ENCODE measurements at regions not wholly inside any gene's neighbourhood (a gene's known extent, or its start where the extent isn't known, plus 50 kb on each side); places are given as distances from the start of the nearest gene placed in this dataset.

GRCh38 chr5:172523146-172523745, 68.9 kb upstream of the SH3PXD2B start:
- TF ChIP-seq CTCF (IDR thresholded peaks at IDR 0.05) (no peak), SIN3A (IDR thresholded peaks at IDR 0.05; ENCODE audit: borderline replicate concordance, insufficient read depth, low read depth, low read length) (no peak)
- DNase-seq (ENCODE audit: low read depth, low spot score) (no peak), ATAC-seq (no peak)
- POLR2A ChIA-PET, result no interaction called here
- peaks cover 14% of the 10 kb centered on the region; the same call in 1 of the 2 replicates for H3K9me3 ChIP-seq (ENCODE audit: control insufficient read depth, insufficient read depth, low read depth, low read length)
- CTCF ChIA-PET, result no interaction called here
- BruUV-seq (replicated peaks), result no TSS peak
- no peaks in the 10 kb centered on the region for H3K4me1 ChIP-seq (ENCODE audit: control insufficient read depth, insufficient read depth, low read length)
- intact Hi-C loops (cut with micrococcal nuclease; ENCODE audit: unreplicated experiment) (no loop called here), in situ Hi-C loops (cut with HindIII; ENCODE audit: low pct_unique_long_range_greater_than_20kb, low sequenced_read_pairs) (no loop called here)
- no peaks in the 10 kb centered on the region for H3K36me3 ChIP-seq (ENCODE audit: control insufficient read depth, insufficient read depth, low read length)
- no peaks in the 10 kb centered on the region; the same call in 1 of the 2 replicates for H3K27me3 ChIP-seq (ENCODE audit: control insufficient read depth, insufficient read depth, low read length)
- H3K4me3 ChIP-seq (ENCODE audit: low read depth in 2 of 2, low read length in 2 of 2), result no peak overlapping the region
- no peak overlapping the region for H3K27ac ChIP-seq (ENCODE audit: low read length)

- no peak overlapping the region for H3K27ac ChIP-seq (ENCODE audit: low read length)
- no peaks in the 10 kb centered on the region for H3K36me3 ChIP-seq (ENCODE audit: control insufficient read depth, insufficient read depth, low read length)
- H3K4me3 ChIP-seq (ENCODE audit: low read depth in 2 of 2, low read length in 2 of 2), result no peak overlapping the region
- no peaks in the 10 kb centered on the region; the same call in 1 of the 2 replicates for H3K27me3 ChIP-seq (ENCODE audit: control insufficient read depth, insufficient read depth, low read length)
- no peak for ATAC-seq
- POLR2A ChIA-PET, result no interaction called here
- DNase-seq (ENCODE audit: low read depth, low spot score), result no peak
- H3K9me3 ChIP-seq (ENCODE audit: control insufficient read depth, insufficient read depth, low read depth, low read length), result peaks cover 14% of the 10 kb centered on the region; the same call in 1 of the 2 replicates
- CTCF ChIA-PET, result interaction anchor here (0.9 kb wide), 1 partner anchor 11 kb away, joined by 5 read pairs; no protein-coding TSS in a partner anchor
- no peak for TF ChIP-seq SIN3A (IDR thresholded peaks at IDR 0.05; ENCODE audit: borderline replicate concordance, insufficient read depth, low read depth, low read length)
- TF ChIP-seq POLR2AphosphoS5 (IDR thresholded peaks at IDR 0.05; ENCODE audit: low read depth, low read length), result no peak
- TF ChIP-seq TCF7L2 (IDR thresholded peaks at IDR 0.05; ENCODE audit: low read depth, low read length), result no peak
- TF ChIP-seq, protein P1, sequence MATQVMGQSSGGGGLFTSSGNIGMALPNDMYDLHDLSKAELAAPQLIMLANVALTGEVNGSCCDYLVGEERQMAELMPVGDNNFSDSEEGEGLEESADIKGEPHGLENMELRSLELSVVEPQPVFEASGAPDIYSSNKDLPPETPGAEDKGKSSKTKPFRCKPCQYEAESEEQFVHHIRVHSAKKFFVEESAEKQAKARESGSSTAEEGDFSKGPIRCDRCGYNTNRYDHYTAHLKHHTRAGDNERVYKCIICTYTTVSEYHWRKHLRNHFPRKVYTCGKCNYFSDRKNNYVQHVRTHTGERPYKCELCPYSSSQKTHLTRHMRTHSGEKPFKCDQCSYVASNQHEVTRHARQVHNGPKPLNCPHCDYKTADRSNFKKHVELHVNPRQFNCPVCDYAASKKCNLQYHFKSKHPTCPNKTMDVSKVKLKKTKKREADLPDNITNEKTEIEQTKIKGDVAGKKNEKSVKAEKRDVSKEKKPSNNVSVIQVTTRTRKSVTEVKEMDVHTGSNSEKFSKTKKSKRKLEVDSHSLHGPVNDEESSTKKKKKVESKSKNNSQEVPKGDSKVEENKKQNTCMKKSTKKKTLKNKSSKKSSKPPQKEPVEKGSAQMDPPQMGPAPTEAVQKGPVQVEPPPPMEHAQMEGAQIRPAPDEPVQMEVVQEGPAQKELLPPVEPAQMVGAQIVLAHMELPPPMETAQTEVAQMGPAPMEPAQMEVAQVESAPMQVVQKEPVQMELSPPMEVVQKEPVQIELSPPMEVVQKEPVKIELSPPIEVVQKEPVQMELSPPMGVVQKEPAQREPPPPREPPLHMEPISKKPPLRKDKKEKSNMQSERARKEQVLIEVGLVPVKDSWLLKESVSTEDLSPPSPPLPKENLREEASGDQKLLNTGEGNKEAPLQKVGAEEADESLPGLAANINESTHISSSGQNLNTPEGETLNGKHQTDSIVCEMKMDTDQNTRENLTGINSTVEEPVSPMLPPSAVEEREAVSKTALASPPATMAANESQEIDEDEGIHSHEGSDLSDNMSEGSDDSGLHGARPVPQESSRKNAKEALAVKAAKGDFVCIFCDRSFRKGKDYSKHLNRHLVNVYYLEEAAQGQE (IDR thresholded peaks at IDR 0.05; ENCODE audit: insufficient read depth in 1 of 2, low read depth in 2 of 2, low read length in 1 of 2), result no peak
- no peak for TF ChIP-seq CTCF (IDR thresholded peaks at IDR 0.05)
- intact Hi-C loops (cut with micrococcal nuclease; ENCODE audit: unreplicated experiment), result no loop called here
- no TSS peak for BruUV-seq (replicated peaks)
- in situ Hi-C loops (cut with HindIII; ENCODE audit: low pct_unique_long_range_greater_than_20kb, low sequenced_read_pairs), result no loop called here
- no peaks in the 10 kb centered on the region for H3K4me1 ChIP-seq (ENCODE audit: control insufficient read depth, insufficient read depth, low read length)
Observed at GRCh38 chr5:172521338-172521932, 67.1 kb upstream of the SH3PXD2B start.

All from Panc1 (cell line).